GM19025 (cell line): ENCODE measurements at regions not wholly inside any gene's neighbourhood (a gene's known extent, or its start where the extent isn't known, plus 50 kb on each side); places are given as distances from the start of the nearest gene placed in this dataset.

Experiments
- ATAC-seq: cut with Tn5 transposase; IDR thresholded peaks from one replicate; pipeline ENCODE4 v1.9.1; 2021; ENCODE audit warnings: mild to moderate bottlenecking, low read depth, moderate library complexity; ENCODE audit not compliant: unreplicated experiment

DNA sequence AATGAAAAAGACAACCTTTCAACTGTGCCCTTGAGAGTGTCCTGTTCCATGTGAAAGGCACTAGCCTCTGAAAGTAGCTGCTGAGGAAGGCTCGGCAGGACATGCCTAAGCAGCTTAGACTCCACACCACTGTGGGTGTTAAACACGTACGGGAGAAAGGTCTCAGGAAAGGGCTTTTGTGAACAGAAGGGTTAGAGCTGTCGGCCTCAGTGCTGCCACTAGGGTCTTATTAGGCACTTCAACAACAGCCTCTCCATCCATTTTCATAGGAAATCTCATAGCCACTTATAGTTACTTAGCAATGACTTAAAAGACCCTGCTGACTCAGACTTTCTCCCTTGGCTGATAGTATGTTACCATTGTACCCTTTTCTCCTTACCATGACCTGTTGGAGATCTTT is 662.8 kb downstream of the TBC1D32 start:
- ATAC-seq = no peak

DNA sequence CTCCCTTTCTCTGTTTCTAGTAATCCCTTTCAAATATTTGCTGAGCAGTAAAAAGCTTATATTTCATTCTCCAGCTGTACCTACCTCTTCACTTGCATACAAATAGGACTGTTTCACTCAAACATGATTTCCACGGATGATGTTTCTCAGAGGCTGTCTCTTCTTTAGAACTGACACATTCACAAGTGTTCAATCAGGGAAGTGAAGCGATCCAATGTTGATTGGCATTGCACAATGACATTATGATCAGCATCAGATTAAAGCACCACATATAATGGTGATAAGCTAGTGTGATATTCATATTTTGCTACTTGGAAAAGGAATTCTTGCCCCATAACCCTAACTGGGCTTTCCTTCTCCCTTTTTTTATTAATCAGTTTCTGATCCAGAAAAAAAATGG is 681.8 kb downstream of the TBC1D32 start:
- no peak for ATAC-seq

DNA sequence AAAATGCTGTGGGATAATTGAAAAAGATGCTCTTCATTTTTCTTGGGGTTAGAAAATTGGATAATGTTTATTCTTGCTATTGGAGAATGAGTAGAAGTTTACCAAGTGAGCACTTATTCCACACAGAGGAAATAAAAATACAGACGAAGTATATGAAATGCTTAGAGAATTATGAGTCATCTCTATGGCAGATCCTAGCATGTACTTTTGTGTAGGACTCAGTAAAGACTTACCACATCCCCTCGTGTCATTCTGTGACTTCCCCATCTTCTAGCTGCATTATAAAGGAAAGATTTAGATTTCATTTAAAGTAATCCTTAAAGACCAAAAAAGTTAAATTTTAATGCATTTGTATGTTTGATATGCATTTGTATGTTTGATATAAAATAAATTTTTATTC is 685.6 kb downstream of the TBC1D32 start:
- ATAC-seq = no peak

DNA sequence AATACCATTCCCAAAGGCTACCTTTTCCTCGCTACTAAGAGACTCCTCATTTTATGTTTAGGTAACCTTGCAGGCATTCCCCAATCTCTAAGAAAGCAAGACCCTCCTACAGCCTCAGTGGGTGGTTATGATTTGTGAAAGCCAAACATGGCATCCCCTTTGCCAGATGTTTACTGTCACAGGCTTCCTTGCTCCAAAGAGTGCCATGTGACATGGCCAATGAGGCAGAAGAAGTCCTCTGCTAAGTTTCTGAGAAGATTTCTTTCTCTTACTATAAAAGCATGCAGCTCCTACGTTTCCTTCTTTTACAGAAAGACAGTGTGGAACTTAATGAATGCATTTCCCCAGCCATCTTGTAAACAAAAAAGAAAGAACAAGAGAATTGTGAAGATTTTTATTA is 688.2 kb downstream of the TBC1D32 start:
- no peak for ATAC-seq

DNA sequence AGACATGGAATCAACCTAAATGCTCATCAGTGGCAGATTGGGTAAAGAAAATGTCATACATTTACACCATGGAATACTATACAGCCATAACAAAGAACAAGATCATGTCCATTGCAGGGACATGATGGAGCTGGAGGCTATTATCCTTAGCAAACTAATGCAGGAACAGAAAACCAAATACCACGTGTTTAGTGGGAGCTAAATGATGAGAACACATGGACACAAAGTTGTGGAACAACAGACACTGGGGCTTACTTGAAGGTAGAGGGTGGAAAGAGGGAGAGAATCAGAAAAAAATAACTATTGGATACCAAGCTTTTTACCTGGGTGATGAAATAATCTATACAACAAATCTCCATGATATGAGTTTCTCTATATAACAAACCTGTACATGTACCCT is 701.3 kb downstream of the TBC1D32 start:
- ATAC-seq = no peak

DNA sequence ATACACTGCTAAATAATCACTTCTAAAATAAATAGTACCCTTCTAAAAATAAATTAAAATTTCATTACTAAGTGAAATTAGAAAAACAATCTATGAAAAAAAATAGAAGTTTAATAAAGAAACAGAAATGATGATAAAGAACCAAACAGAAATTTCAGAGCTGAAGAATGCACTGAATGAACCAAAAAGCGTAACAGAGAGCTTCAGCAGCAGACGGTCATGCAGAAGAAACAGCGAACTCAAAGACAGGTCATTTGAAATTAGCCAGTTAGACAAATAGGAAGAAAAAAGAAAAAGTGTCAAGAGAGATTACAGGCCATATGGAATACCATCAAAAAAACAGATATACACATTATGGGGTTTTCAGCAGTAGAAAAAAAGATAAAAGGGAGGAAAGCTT is 706.7 kb downstream of the TBC1D32 start:
- ATAC-seq = no peak

DNA sequence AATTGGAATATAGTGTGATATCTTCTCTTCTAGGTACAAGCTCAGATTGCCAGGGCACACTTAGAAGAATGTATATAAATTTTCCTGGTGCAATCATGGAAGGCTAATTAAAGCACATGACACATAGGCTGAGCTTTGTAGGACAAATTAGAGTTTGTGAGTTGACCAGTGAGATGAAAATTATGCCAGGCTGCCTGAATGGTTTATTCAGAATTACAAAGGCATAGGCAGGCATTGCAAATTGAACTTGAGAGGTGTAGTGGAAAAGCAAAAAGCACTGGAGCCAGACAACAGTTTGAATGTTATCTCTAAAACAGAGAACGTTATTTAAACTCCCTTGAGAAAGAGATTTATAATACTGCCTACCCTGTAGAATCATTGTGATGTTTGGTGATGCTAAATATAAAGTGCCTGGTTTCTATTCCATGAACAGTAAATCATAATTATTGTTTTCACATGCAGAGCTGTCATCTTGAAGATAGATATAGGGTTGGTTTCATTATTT is 712.1 kb downstream of the TBC1D32 start:
- ATAC-seq = no peak

DNA sequence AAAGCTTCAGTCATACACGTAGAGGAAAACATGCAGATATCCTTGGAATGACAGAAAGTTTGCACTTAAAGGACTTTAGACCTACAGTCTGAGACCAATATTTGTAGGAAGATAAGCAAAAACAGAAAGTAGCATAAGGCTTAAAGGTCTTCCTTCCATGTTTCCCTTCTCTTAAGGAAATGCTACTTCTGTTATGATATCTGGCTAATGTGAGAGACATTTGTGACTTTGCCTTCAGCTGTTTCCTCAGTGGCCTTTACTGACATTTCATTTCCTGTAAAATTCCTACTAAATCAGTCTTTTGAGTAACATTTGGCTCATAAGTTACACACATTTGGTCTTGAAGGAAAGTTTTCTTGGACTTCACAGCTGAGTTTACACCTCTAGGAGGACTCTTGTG is 713.4 kb downstream of the TBC1D32 start:
- ATAC-seq = no peak

DNA sequence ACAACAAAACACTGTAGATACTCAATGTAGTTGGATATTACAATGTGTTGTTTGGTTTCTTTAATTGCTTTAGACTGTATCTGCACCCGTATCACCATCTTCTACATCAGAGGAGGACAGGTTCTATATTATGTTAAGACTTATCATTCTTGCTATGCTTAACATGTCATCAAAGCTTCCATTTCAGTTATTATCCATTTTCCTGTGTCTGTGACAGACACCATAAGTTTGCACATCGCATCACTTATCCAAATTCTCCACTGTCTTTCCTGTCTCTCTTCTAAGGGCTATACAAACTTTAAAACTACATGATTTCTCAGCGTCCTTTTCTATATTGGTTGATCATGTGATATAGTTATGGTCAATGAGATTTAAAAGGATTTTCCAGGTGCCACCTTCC is 719.0 kb downstream of the TBC1D32 start:
- no peak for ATAC-seq

DNA sequence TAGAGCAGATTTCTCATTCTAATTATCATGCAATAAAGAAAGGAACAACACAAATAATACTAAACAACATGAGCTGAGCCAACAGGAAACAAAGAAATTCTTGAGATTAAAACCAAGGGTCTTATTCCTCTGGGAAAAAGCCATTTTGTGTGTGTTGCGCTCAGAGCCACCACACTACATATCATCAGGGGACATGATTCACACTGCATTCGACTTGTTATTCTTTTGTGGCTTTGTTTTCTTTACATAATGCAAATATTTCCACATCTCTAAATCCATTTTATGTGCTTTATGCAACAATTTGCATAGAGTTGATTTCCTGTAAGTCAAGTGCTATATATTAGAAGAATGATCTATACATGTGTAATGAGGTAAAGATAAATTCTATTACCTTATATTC is 719.6 kb downstream of the TBC1D32 start:
- ATAC-seq = no peak

DNA sequence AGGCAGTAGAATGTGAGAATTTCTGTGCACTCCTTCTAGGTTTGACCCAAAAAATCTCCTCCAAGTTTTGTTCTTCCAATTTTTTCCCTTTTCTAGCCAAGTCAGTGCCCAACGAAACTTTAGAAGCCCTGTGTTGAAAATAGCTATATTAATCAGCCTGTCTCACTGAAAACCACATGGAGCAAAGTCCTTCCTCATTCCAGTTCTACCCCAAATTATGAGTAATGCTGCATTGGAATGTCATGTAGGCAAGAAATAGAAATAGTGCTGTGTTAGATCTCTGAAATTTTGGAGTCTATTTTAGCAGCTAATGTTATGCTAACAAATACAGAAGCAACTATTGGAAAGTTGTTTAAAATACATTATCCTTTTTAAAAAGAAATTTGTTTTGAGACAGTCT is 725.5 kb downstream of the TBC1D32 start:
- no peak for ATAC-seq

DNA sequence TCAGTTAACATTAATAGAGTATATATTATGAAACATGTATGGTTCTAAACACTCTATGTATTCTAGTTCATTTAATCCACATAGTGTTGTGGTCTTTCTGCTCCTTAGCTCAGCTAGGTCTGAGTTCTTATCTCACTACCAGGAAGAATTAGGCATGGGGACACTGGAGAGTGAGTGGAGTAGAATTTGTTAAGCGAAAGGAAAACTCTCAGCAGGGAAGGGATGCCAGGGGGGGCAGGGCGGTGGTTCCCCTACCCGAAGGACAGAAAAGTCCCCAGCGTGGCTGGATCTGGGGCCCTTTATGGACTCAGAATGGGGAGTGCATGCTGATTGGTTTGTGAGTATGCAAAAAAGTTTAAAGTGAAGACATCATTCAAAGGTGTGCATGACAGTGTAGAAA is 727.5 kb downstream of the TBC1D32 start:
- ATAC-seq = no peak

DNA sequence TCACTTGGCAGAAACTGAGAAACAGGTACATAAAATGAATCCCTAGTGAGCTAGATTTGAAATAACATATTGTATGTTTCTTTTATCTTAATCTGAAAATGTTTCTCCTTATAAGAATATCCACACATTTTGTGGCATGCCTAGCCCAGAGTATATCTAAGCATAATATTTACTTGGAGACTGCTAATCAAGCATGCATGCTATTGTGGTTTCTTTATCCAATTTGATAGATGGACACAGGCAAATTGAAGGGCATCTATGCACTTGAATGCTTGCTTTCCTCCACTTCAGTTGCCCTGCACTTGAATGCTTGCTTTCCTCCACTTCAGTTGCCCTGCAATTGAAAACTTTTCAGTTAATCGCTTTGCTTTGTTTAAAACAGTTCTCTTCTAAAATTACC is 729.8 kb downstream of the TBC1D32 start:
- ATAC-seq = no peak

DNA sequence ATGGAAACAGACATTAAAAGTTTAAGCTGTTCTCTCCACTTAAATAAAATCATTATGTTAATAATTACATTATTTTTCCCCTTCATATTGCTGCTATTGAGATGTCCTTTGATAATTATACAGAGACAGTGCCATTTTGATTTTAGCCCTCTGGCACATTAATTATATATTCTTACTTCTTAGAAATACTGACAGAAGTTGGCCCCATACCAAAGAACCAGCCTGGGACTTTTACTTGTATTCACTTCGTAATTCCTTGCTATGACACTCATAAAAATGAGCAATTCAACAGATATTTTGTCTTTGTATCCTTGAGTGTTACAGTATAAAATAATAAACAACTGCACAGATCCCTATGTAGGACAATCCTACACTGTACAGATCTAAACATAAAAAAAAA is 743.7 kb downstream of the TBC1D32 start:
- no peak for ATAC-seq

DNA sequence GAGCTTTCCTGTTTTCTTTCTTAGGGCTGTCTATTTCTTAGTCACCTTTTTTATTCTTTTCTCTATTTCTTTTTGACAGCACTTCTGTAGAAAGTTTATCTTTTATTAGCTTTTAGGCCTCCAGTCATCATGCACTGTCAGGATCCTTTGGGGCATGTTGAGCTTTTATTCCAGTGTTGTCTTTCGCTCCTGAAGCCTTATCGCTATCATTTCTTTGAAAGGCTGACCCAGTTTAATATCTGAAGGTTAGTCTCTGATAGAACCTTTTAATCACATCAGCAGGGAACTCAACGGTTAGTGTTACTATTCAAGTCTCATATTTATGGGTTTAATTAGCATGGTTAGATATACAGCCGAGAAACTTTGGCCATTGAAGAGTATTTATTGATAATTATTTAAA is 745.9 kb downstream of the TBC1D32 start:
- no peak for ATAC-seq

DNA sequence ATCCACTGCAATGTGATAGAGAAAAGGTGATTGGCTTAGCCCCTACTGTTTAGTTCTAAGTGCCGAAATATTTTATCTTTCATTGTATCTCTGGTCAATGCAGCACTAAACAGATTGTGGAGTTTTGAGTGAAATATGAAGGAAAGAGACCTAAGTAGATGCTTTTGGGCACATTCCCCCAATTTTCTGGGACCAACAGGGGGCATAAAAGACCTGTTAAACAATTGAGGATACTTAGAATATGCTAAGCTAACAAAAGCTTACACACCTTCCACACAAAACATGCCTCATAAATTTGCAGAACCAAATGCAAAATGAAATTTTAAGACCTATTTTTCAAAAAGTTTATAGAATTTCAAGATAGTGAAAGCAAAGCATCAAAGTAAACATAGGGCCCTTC is 746.9 kb downstream of the TBC1D32 start:
- ATAC-seq = no peak

DNA sequence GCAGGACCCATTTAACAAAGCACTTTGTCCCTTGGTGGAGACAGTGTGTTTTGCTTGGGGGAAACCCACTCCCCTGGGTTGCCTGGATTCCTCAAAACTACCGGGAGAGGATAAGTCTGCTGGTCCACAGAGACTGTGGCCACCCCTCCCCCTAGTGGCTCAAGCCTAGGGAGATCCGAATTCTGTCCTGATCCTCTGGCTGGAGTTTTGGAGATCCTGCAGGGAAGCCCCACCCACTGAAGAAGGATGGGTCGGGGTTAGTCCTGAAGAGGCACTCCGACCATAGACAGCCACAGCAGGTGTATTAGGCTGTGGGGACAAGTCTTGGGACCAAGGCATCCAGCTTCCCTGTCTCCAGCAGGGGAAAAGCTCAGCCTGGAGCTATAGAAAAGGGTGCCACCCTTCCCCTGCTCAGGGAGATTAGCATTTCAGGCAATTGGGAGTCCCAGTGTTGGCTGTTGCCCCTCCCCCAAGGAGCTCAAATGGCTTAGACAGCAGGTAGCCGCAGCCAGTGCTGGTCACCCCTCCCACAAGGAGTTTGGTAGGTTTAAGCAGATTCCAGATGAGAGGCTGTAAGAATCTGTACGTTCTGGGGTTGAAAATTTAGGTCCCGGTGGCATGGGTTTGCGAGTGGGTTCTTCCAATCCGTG is 750.0 kb downstream of the TBC1D32 start:
- no peak for ATAC-seq

DNA sequence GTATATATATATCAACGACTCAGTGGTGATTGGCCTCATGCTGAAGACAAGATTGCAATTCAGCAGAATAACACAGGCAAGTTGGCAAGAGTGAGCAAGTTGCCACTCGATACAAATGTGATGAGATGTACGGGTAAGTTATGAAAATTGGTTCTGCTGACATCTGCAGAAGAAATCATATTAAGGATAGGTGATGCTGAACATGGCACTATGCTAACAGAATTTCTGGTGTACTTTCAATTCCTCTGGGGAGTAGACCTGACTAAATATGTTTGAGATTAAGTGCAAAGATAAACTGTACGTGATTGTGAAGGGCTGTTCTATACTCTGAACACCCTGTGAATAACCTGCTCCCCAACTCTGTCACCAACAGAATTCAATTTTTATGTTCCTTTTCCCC is 758.2 kb downstream of the TBC1D32 start:
- no peak for ATAC-seq

DNA sequence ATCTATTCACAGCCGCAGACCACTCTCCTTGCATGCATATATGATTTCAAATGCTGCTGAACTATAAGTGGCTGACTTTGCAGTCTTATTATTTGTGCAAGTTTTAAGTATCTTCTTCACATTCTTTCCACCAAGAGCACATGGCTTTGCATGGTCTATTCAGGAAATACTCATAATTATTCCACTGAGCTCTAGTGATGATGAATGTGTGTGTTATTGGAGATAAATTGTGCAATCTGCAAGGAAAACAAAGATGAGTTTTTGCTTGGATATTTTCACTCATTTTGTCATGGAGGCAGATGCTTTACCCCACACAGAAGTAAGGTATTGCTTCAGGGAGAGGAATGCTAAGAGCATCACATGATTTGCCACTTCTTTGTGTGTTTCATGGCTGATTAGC is 764.6 kb downstream of the TBC1D32 start:
- no peak for ATAC-seq

DNA sequence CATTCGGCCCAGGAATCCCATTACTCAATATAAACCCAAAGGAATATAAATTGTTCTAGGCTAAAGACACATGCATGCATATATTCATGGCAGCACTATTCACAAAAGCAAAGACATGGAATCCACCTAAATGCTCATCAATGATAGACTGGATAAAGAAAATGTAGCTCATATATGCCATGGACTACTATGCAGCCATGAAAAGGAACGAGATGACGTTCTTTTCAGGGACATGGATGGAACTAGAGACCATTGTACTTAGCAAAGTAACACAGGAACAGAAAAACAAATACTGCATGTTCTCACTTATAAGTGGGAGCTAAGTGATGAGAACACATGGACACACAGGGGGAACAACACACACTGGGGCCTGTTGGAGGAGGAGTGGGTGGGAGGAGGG is 769.5 kb downstream of the TBC1D32 start:
- no peak for ATAC-seq

DNA sequence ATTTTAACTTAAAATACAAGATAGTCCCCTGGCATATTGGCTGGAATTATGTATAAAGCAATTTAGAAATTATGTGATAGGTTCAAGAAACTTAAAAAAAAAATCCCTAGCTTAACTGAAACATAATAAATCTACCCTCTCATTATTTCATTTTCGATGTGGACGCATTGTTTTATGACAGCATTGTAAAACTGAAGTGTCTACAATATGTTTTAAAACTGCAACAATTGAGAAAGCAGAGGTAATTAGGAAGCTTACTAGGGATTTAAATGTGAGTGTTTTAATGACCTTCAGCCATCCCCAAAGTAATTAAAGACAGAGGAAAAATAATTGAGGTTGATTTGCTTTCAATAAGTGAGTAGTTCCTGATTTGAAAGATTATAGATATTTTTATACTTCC is 776.0 kb downstream of the TBC1D32 start:
- no peak for ATAC-seq

DNA sequence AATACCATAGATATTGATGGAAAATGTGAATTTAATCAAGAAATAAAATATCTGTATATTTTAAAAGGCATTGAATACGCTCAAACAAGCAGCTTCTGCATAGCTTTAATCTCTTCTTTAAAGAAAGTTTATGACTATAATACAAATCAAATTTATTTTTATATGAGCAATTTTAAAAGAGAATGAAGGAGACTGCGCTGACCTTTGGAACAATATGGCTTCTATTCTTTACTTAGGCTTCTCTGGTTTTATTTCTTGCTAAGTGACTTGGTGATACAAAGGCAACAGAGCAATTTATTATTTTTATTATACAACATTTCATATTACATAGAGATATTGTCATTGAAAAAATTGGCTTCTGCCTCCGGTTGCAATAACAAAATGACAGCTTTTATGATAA is 776.7 kb downstream of the TBC1D32 start:
- ATAC-seq = no peak

DNA sequence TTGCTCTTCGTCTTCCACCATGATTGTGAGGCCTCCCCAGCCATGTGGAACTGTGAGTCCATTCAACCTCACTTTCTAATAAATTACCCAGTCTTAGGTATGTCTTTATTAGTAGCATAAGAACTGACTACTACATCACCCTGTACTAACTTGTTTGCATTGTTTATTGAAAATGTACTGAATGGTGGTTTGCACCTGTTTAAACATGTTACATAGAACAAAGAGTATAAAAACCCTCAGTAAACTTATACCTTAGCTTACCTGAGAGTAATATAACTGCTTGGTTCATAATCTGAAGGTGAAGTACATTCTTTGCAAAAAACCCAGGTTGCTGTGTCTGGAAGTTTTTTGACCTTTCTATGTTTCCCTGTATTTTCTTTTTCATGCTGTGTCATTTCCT is 777.8 kb downstream of the TBC1D32 start:
- no peak for ATAC-seq
